ENCODE measurements at regions not wholly inside any gene's neighbourhood (a gene's known extent, or its start where the extent isn't known, plus 50 kb on each side); places are given as distances from the start of the nearest gene placed in this dataset.

GRCh38 chr14:98799891-98800290 lies 472.1 kb downstream of the BCL11B start:
- H3K4me3 ChIP-seq (ENCODE audit: control insufficient read depth, low read depth, low read length): no peak overlapping the region
- DNase-seq (ENCODE audit: low read depth): no peak
- no peak for TF ChIP-seq CTCF (conservative IDR thresholded peaks at IDR 0.05; ENCODE audit: control insufficient read depth, insufficient read depth, low read depth, low read length)

- DNase-seq (ENCODE audit: low read depth): no peak
- no peak for TF ChIP-seq CTCF (conservative IDR thresholded peaks at IDR 0.05; ENCODE audit: control insufficient read depth, insufficient read depth, low read depth, low read length)
- H3K4me3 ChIP-seq (ENCODE audit: control insufficient read depth, low read depth, low read length): no peak overlapping the region
Measured at GRCh38 chr14:98802044-98802443, 470.0 kb downstream of the BCL11B start.

GRCh38 chr14:98803196-98803595 lies 468.8 kb downstream of the BCL11B start:
- no peak overlapping the region for H3K4me3 ChIP-seq (ENCODE audit: control insufficient read depth, low read depth, low read length)
- DNase-seq (ENCODE audit: low read depth): no peak
- no peak for TF ChIP-seq CTCF (conservative IDR thresholded peaks at IDR 0.05; ENCODE audit: control insufficient read depth, insufficient read depth, low read depth, low read length)

- no peak for DNase-seq (ENCODE audit: low read depth)
- no peak overlapping the region for H3K4me3 ChIP-seq (ENCODE audit: control insufficient read depth, low read depth, low read length)
- TF ChIP-seq CTCF (conservative IDR thresholded peaks at IDR 0.05; ENCODE audit: control insufficient read depth, insufficient read depth, low read depth, low read length): no peak
Measured at GRCh38 chr14:98808494-98809407, 463.2 kb downstream of the BCL11B start.

GRCh38 chr14:98816195-98816594 lies 455.8 kb downstream of the BCL11B start:
- DNase-seq (ENCODE audit: low read depth): no peak
- no peak overlapping the region for H3K4me3 ChIP-seq (ENCODE audit: control insufficient read depth, low read depth, low read length)
- no peak for TF ChIP-seq CTCF (conservative IDR thresholded peaks at IDR 0.05; ENCODE audit: control insufficient read depth, insufficient read depth, low read depth, low read length)

GRCh38 chr14:98816720-98817119 lies 455.3 kb downstream of the BCL11B start:
- no peak overlapping the region for H3K4me3 ChIP-seq (ENCODE audit: control insufficient read depth, low read depth, low read length)
- TF ChIP-seq CTCF (conservative IDR thresholded peaks at IDR 0.05; ENCODE audit: control insufficient read depth, insufficient read depth, low read depth, low read length): no peak
- no peak for DNase-seq (ENCODE audit: low read depth)

Measured in fibroblast of mammary gland (primary cell).